Stimulated activated CD8-positive, alpha-beta memory T cell treated with anti-CD3 and anti-CD28 coated beads, Interleukin-4, amount 100 ng/mL, for 48 hours (primary cell): ENCODE measurements at regions not wholly inside any gene's neighbourhood (a gene's known extent, or its start where the extent isn't known, plus 50 kb on each side); places are given as distances from the start of the nearest gene placed in this dataset.

Experiments
- DNase-seq: peaks from one replicate; pipeline ENCODE4 v3.0.0-alpha.2; 2020

- DNase-seq = no peak
Observed at GRCh38 chr9:551986-552929, 289.2 kb upstream of the DMRT1 start.

DNA sequence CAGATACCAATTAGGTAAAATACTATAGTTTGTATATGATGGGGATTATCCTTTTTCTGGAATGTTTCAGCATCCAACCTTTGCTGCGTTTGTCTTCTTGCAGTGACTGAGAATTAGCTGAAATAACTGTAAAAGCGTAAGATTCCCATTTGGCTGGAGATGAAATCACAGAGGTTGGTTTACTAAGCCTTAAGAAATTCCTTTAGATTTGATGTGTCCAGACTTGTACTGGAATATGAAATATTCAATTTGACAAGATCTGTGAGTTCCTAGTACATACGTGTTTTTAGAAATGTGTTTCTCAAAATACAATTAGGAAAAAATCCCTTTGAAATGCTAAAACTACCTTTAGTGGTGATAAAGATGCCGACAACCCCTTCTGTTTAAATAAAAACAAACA lies 286.0 kb upstream of the DMRT1 start:
- DNase-seq = no peak

GRCh38 chr9:556199-556598 lies 285.3 kb upstream of the DMRT1 start:
- no peak for DNase-seq

GRCh38 chr9:556675-557074 lies 284.8 kb upstream of the DMRT1 start:
- DNase-seq = no peak

GRCh38 chr9:557601-558201 lies 283.8 kb upstream of the DMRT1 start:
- no peak for DNase-seq

GRCh38 chr9:561427-561826 lies 280.1 kb upstream of the DMRT1 start:
- no peak for DNase-seq

DNA sequence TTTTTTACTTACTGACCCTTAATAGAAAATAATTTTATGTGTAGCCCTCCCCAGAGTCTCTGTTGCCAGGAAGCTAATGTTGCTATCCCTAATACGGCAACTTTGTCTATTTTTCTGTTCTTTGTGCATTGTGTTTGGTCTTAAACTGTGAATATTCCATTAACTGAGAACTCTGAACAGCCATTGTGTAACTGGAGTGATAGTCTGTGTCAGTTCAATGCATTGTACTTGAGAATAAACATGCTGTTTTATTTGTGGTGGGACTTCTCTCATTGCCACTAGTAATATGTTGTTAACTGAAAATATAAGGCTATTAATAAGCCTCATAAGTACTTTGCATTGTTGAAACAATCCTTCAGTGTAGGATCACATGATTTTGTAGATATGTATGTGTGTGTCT lies 278.3 kb upstream of the DMRT1 start:
- no peak for DNase-seq

DNA sequence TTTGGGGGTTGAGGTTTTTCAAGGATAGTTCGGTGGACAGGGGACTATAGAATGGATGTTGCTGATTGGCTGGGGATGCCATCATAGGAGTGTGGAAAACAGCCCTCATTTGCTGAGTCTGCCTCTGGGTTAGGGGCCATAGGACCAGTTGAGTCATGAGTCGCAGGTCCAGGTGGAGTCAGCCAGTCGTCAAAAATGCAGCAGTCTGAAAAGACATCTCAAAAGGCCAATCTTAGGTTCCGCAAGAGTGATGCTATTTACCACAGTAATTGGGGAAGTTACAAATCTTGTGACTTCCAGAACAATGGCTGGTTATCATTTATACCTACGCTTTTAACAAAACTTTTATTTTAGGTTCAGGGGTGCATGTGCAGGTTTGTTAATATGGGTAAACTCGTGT lies 276.0 kb upstream of the DMRT1 start:
- DNase-seq = no peak

DNA sequence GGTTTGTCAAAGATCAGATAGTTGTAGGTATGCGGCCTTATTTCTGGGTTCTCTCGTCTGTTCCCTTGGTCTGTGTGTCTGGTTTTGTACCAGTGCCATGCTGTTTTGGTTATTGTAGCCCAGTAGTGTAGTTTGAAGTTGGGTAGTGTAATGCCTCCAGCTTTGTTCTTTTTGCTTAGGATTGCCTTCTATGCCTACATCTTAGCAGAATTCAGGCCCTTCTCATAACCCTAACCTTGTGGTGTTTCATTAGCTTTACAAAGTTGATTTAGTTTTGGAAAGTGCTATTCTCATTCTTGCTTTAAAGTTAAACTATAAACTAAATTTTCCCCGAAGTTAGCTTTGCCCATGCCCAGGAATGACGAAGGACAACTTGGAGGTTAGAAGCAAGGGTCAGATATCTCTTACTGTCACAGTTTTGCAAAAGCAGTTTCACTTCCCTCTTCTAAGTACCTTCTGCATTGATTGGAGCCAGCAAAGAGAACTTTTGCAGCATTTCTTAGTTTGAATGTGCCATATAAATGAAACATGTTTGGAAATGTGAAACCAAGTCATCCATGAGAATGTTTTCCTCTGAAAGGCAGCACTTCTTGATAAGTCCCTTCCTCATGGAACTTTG lies 274.3 kb upstream of the DMRT1 start:
- DNase-seq = no peak

- no peak for DNase-seq
Observed at GRCh38 chr9:567747-568305, 273.7 kb upstream of the DMRT1 start.

DNA sequence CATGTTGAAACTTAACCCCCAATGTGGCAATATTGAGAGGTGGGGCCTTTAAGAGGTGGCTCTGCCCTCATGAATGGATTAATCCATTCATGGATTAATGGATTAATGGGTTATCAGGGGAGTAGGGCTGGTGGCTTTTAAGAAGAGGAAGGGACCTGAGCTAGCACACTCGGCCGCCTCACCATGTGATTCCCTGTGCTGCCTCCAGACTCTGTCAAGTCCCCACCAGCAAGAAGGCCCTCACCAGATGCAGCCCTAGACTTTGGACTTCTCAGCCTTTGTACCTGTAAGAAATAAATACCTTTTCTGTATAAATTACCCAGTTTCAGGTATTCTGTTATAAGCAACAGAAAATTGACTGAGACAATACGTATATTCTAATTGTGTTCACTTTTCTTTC lies 272.2 kb upstream of the DMRT1 start:
- no peak for DNase-seq

GRCh38 chr9:570187-570586 lies 271.3 kb upstream of the DMRT1 start:
- no peak for DNase-seq

DNA sequence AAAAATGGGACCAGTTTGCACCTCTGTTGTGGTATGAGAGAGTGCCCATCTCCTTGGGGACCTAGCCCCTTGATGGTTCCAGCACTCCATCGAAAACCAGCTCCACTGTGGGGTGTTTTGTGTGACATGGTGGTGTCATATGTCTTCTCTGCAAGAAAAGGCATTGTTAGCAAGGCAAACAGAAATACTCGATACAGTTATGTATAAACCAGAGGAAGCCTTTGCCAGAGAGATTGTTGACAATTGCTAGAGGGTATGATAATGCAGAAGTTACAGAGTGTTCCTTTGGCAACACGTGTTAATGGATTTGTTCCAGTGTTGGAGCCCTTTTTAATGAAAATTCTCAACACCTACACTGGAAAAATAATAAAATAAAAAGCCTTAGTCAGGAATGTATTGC lies 270.4 kb upstream of the DMRT1 start:
- DNase-seq = no peak

GRCh38 chr9:571741-572140 lies 269.8 kb upstream of the DMRT1 start:
- DNase-seq = no peak

DNA sequence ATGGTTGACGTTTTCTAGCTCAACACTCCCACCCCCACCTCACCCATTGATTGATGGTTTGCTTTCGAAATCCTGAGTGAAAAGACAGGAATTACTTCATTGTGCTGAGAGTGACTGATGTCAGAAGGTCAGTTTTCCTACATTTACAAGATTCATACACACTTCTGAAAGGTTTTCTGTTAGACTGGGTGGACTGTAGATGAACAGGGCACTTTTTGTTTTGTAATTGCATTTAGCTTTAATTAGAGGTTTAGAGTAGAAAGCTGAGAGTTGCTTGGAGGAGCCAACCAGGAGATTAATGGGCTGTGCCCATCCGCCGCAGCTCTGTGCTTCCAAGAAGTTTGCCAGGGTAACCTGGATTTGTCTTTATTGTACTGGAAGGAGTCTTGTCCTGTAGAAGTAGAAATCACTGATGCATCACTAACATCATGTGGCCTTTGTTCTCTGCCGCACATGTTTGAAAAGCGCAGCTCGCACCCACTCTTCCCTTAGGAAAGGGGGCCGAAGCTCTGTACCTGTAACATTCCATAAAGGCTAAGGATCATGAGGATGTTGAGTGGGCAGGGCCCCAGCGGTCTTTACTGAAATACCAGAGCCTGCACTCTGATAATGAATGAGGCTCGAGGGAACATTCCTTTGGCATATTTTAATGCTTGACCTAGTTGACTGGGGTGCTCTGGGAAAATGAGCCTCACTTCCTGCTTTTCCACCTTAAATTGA lies 267.6 kb upstream of the DMRT1 start:
- DNase-seq = no peak

DNA sequence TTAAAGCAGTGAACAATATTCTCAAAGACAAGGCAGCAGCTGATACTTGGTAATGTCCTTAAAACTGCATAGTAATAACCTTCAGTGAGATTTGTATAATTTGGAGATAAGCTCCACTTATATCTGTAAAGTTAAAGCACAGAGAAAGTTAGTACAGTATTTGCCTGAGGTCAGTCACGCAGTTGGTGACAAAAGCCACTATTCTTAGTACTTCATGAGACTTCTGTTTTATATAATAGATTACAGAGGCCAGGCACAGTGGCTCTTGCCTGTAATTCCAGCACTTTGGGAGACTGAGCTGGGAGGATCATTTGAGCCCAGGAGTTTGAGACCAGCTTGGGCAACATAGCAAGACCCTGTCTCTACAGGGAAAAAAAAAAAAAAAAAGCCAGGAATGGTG lies 266.4 kb upstream of the DMRT1 start:
- DNase-seq = no peak

GRCh38 chr9:580652-581342 lies 260.7 kb upstream of the DMRT1 start:
- no peak for DNase-seq

GRCh38 chr9:581673-582497 lies 259.6 kb upstream of the DMRT1 start:
- DNase-seq = no peak

DNA sequence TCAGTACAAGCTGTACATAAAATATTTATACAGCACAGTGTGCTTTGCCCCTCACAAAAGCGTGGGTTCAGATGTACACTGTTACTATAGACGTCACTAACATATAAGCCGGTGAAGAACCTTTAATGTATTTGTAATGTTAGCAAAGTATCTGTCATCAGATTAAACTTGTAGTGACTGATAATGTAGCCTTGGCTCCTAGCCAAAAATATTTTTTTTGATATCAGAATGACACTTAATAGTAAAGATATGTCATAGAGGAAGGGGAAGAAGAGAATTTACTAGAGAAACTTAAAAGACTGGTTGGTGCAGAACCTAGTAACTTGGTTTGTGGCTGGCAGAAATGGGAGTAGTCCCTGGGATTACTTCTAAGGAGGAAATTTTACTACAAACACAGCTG lies 258.7 kb upstream of the DMRT1 start:
- DNase-seq = no peak

GRCh38 chr9:587527-587926 lies 254.0 kb upstream of the DMRT1 start:
- no peak for DNase-seq

GRCh38 chr9:588981-589380 lies 252.5 kb upstream of the DMRT1 start:
- no peak for DNase-seq

DNA sequence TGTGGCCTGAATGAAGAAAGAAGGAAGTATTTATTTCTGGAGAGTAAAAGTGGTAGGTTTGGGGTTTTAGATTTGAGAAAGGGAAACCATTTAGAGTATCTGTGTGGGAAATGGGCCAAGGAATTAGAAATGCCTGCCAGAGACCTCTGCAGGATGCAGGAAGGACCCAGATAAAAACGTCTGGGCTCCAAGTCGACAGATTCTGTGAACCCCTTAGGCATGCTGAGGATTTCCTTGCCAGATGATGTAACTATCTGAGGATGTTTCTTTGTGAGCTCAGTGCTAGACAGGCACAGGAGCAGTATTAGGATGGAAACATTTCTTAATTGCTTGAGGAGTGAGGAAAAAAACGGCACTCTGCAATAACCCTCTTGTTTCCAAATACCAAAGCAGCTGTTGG lies 251.8 kb upstream of the DMRT1 start:
- no peak for DNase-seq
